ENCODE measurements at regions not wholly inside any gene's neighbourhood (a gene's known extent, or its start where the extent isn't known, plus 50 kb on each side); places are given as distances from the start of the nearest gene placed in this dataset.
A peak's percentile ranks its signal among the peaks of the same experiment; 100 is the strongest.

GRCh38 chr4:79650794-79651431 is 242.9 kb upstream of the GK2 start:
- dilution Hi-C loops (cut with HindIII; ENCODE audit: low sequenced_read_pairs, unreplicated experiment), result no loop called here
- H2AFZ ChIP-seq (replicated peaks; ENCODE audit: low read length, poor library complexity), result no peak overlapping the region
- no TSS peak for BruUV-seq (replicated peaks)
- H2BK5ac ChIP-seq (ENCODE audit: low read depth, low read length, poor library complexity, severe bottlenecking), result peak overlapping the region; percentile 67
- intact Hi-C loops (cut with micrococcal nuclease), result loop anchor here (2.0 to 10.0 kb wide), 3 partner anchors 360 to 534 kb away; partner anchors contain the start of gene ANTXR2
- no peak overlapping the region for H2BK15ac ChIP-seq (ENCODE audit: low read depth, low read length)
- no peak overlapping the region for H4K8ac ChIP-seq (ENCODE audit: low read depth in 2 of 2, low read length in 2 of 2)
- peak overlapping the region; percentile 2; the same call in 1 of the 2 replicates for H3K18ac ChIP-seq (ENCODE audit: low read depth, low read length)
- H3K79me1 ChIP-seq (ENCODE audit: low read depth in 1 of 2, low read length in 2 of 2), result no peaks in the 10 kb centered on the region
- peak overlapping the region; percentile 1; the same call in 1 of the 2 replicates for H2BK120ac ChIP-seq (ENCODE audit: low read depth, low read length)
- no peak overlapping the region; the same call in 1 of the 2 replicates for H4K5ac ChIP-seq (ENCODE audit: low read depth, low read length)
- H3K4ac ChIP-seq (ENCODE audit: low read depth, low read length), result no peak overlapping the region
- H2AK5ac ChIP-seq (ENCODE audit: low read depth, low read length), result no peak overlapping the region
- no peaks in the 10 kb centered on the region for H4K20me1 ChIP-seq (ENCODE audit: insufficient read depth, low read length)
- DNase-seq (peak; percentile 77), ATAC-seq (ENCODE audit: low read depth) (peak; percentile 74)
- POLR2A ChIA-PET (ENCODE audit: unreplicated experiment), result interaction anchor here (0.6 kb wide), 1 partner anchor 27 kb away, joined by 6 read pairs; no protein-coding TSS in a partner anchor
- no peak overlapping the region for H3K4me3 ChIP-seq (ENCODE audit: insufficient read depth, low read depth, low read length)
- in situ Hi-C loops (cut with MboI; ENCODE audit: low sequenced_read_pairs), result no loop called here
- no peak overlapping the region for H4K91ac ChIP-seq (ENCODE audit: insufficient read depth, low read depth, low read length)
- WGBS, 2 experiments (ENCODE audit: extremely low coverage in 2 of 2, insufficient read length in 1 of 2), result no CpG with 5 or more reads among the region's 3 CpGs
- no peak overlapping the region for H2AK9ac ChIP-seq (replicated peaks; ENCODE audit: low read depth, low read length, poor library complexity)
- H3K14ac ChIP-seq (replicated peaks; ENCODE audit: low read depth, low read length), result no peak overlapping the region
- H3K4me1 ChIP-seq (ENCODE audit: control insufficient read depth, insufficient read depth, low read length), result peaks cover 2% of the 10 kb centered on the region
- H3K9me3 ChIP-seq (ENCODE audit: control insufficient read depth, insufficient read depth, low read length), result no peaks in the 10 kb centered on the region
- H3K23ac ChIP-seq (ENCODE audit: low read depth, low read length), result no peak overlapping the region
- no peaks in the 10 kb centered on the region for H3K9me1 ChIP-seq (ENCODE audit: insufficient read depth, low read length)
- peak overlapping the region; percentile 97; the same call in 1 of the 2 replicates for H3K27ac ChIP-seq (ENCODE audit: insufficient read depth, low read length)
- H3K56ac ChIP-seq (ENCODE audit: extremely low read depth, insufficient read depth, low read length), result no peak overlapping the region
- 0 out of 2 replicates have a peak overlapping the region, but pooled peaks have one; percentile 20 for H2BK20ac ChIP-seq (ENCODE audit: low read depth, low read length)
- CTCF ChIA-PET, result interaction anchor here (0.6 kb wide), 1 partner anchor 684 kb away, joined by 3 read pairs; no protein-coding TSS in a partner anchor
- H3K27me3 ChIP-seq (ENCODE audit: control insufficient read depth, insufficient read depth, low read length), result no peaks in the 10 kb centered on the region
- no peaks in the 10 kb centered on the region for H3K36me3 ChIP-seq (ENCODE audit: control insufficient read depth, insufficient read depth, low read length)
- H3K4me2 ChIP-seq (ENCODE audit: low read depth, low read length), result peak overlapping the region; percentile 35
- H3K9ac ChIP-seq (ENCODE audit: low read depth, low read length), result no peak overlapping the region
- TF ChIP-seq NFE2L2 (IDR thresholded peaks at IDR 0.05; ENCODE audit: low read depth, low read length) (no peak), USF2 (IDR thresholded peaks at IDR 0.05; ENCODE audit: low read depth, low read length) (no peak), SMC3 (IDR thresholded peaks at IDR 0.05; ENCODE audit: low read depth, low read length) (no peak), CEBPB (IDR thresholded peaks at IDR 0.05; ENCODE audit: low read depth, low read length) (peak; percentile 3; the same call in 1 of the 2 replicates)

Measured in IMR-90 (cell line).